UCSD-AML1 (cell line): ENCODE measurements at regions not wholly inside any gene's neighbourhood (a gene's known extent, or its start where the extent isn't known, plus 50 kb on each side); places are given as distances from the start of the nearest gene placed in this dataset.
"Not testable (repeated sequence)": the region's sequence is repeated elsewhere in the genome, so short reads cannot be mapped to it uniquely, and the experiment has no call there.

Experiments
- DNase-seq: peaks from one replicate; lab custom pipeline; 2025; ENCODE audit not compliant: unreplicated experiment; lab: John Stamatoyannopoulos, UW

GRCh38 chr1:222187566-222188332 lies 360.2 kb downstream of the HHIPL2 start:
- DNase-seq: no peak

GRCh38 chr1:222182641-222183040 lies 365.3 kb downstream of the HHIPL2 start:
- no peak for DNase-seq

GRCh38 chr1:222181191-222181590 lies 366.7 kb downstream of the HHIPL2 start:
- no peak for DNase-seq

- not testable (repeated sequence) for DNase-seq
Observed at GRCh38 chr1:222177496-222177895, 370.4 kb downstream of the HHIPL2 start.

- peak; percentile 27 for DNase-seq
Observed at GRCh38 chr1:222171005-222171404, 376.9 kb downstream of the HHIPL2 start.

- no peak for DNase-seq
Observed at GRCh38 chr1:222168621-222169020, 379.3 kb downstream of the HHIPL2 start.

- no peak for DNase-seq
Observed at GRCh38 chr1:222167896-222168295, 380.0 kb downstream of the HHIPL2 start.

GRCh38 chr1:222167111-222167510 lies 380.8 kb downstream of the HHIPL2 start:
- DNase-seq: peak; percentile 56

GRCh38 chr1:222165629-222166028 lies 382.3 kb downstream of the HHIPL2 start:
- DNase-seq: no peak

- DNase-seq: no peak
Observed at GRCh38 chr1:222163895-222164294, 384.0 kb downstream of the HHIPL2 start.

- DNase-seq: no peak
Observed at GRCh38 chr1:222161676-222162075, 386.2 kb downstream of the HHIPL2 start.

GRCh38 chr1:222157612-222158011 lies 390.3 kb downstream of the HHIPL2 start:
- DNase-seq: no peak

- no peak for DNase-seq
Observed at GRCh38 chr1:222140206-222140605, 398.3 kb upstream of the DUSP10 start.

- no peak for DNase-seq
Observed at GRCh38 chr1:222138095-222138494, 396.2 kb upstream of the DUSP10 start.

GRCh38 chr1:222136869-222137268 lies 395.0 kb upstream of the DUSP10 start:
- DNase-seq: no peak

GRCh38 chr1:222129041-222129440 lies 387.2 kb upstream of the DUSP10 start:
- DNase-seq: no peak

GRCh38 chr1:222127526-222128152 lies 385.8 kb upstream of the DUSP10 start:
- no peak for DNase-seq

- no peak for DNase-seq
Observed at GRCh38 chr1:222127096-222127495, 385.2 kb upstream of the DUSP10 start.

GRCh38 chr1:222126052-222126451 lies 384.2 kb upstream of the DUSP10 start:
- peak; percentile 19 for DNase-seq

GRCh38 chr1:222124602-222125001 lies 382.7 kb upstream of the DUSP10 start:
- no peak for DNase-seq

GRCh38 chr1:222123111-222123510 lies 381.2 kb upstream of the DUSP10 start:
- no peak for DNase-seq

GRCh38 chr1:222117809-222118208 lies 375.9 kb upstream of the DUSP10 start:
- no peak for DNase-seq
